Adrenal gland (tissue), 9 donors: ENCODE measurements at regions not wholly inside any gene's neighbourhood (a gene's known extent, or its start where the extent isn't known, plus 50 kb on each side); places are given as distances from the start of the nearest gene placed in this dataset.

Experiments used
- DNase-seq, 7 donors: peaks; one replicate each; pipeline ENCODE4 v3.0.0-alpha.2; 2019 to 2020
- H3K27ac ChIP-seq, 5 donors: fragments of 200-600 bp; sonication (generic) in 4 of 5; 1 replicate in 3 of 5; 2 replicates in 2 of 5; pipeline versions ENCODE4 v1.5.1 to v1.8.0; 2016 to 2020; ENCODE audit warnings: mild to moderate bottlenecking in 1 of 5
- H3K27me3 ChIP-seq: fragments of 200-600 bp; 2 replicates; pipeline ENCODE4 v1.8.0; 2021
- H3K36me3 ChIP-seq, 2 donors: fragments of 200-600 bp; replicated peaks in 1 of 2; 1 replicate in 1 of 2; 2 replicates in 1 of 2; pipeline versions ENCODE4 v1.5.1 to v1.8.0; 2018 to 2022
- H3K4me1 ChIP-seq, 2 donors: fragments of 200-600 bp; replicated peaks in 1 of 2; 1 replicate in 1 of 2; 2 replicates in 1 of 2; pipeline versions ENCODE4 v1.5.1 to v1.8.0; 2018 to 2021
- H3K4me3 ChIP-seq, 4 donors: fragments of 200-600 bp; sonication (generic) in 3 of 4; one replicate each; pipeline ENCODE4 v1.5.1; 2016 to 2018
- H3K9me3 ChIP-seq, 3 donors: fragments of 200-600 bp; sonication (generic) in 1 of 3; replicated peaks in 1 of 3; 1 replicate in 2 of 3; 2 replicates in 1 of 3; pipeline versions ENCODE4 v1.5.1 to v1.8.0; 2016 to 2021
- POLR2A ChIP-seq, 2 donors: fragments of 450-650 bp; IDR thresholded peaks; one replicate each; pipeline ENCODE4 v1.6.1; 2017; ENCODE audit warnings: antibody characterized with exemption in 2 of 2, mild to moderate bottlenecking in 2 of 2, moderate library complexity in 1 of 2
- WGBS, 4 donors: extraction: QIAGEN DNeasy Blood & Tissue Kit in 2 of 4; methylation state at CpG; one replicate each; pipeline versions ENCODE4 v1.1.5 to v1.1.7; 2013 to 2017; 5-methylcytosine and 5-hydroxymethylcytosine counted together
- intact Hi-C, 2 donors: fragments of 100-400 bp; cut with DNase I; formaldehyde crosslinking; loops; one replicate each; pipeline versions ENCODE4 v1.14.1 to v1.15.0; 2022 to 2023
- TF ChIP-seq, protein P1 (sequence below), 6 experiments: fragments of 450-650 bp in 4 of 6; fragments of 200-600 bp in 2 of 6; sonication (generic) in 1 of 6; IDR thresholded peaks; 1 replicate in 5 of 6; 2 replicates in 1 of 6; pipeline versions ENCODE4 v1.5.1 to v1.8.0; 2016 to 2021; ENCODE audit warnings: antibody characterized with exemption in 6 of 6, mild to moderate bottlenecking in 2 of 6, moderate library complexity in 1 of 6
- donor health status: healthy with polysubstance abuse.
- donor health status: Bipolar disorder and iron deficiency.
- donor health status: DM: yes; HTN: yes; CAD: no.
- donor health status: DM: no; HTN: no; CAD: no.
- donor health status: DM: no; HTN: no; CAD: no.

DNA sequence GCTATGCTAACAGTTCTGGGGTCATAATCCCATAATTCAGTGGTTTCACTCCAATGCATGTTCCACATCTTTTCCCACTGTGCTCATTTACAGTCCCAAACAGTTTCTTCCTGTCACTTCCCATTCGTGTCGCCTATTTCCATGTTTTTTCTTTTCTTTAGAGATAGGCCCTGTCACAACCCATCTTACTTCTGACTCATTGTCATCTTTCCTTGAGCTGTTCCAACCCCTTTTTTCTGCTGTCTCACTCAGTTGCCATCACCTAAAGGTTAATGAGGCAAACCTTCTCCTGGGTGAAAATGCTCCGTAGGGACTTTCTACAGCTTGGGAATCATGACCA, 814.5 kb downstream of the VGLL3 start:
- no peaks in the 10 kb centered on the region for H3K9me3 ChIP-seq
- WGBS, 4 donors, result 68 to 81% (median 75%) methylated on average over 3 of the region's 3 CpGs
- no peak overlapping the region for H3K4me3 ChIP-seq
- no peaks in the 10 kb centered on the region for H3K4me1 ChIP-seq
- H3K36me3 ChIP-seq, result no peaks in the 10 kb centered on the region
- TF ChIP-seq POLR2A (IDR thresholded peaks at IDR 0.05), result no peak
- TF ChIP-seq, protein P1, sequence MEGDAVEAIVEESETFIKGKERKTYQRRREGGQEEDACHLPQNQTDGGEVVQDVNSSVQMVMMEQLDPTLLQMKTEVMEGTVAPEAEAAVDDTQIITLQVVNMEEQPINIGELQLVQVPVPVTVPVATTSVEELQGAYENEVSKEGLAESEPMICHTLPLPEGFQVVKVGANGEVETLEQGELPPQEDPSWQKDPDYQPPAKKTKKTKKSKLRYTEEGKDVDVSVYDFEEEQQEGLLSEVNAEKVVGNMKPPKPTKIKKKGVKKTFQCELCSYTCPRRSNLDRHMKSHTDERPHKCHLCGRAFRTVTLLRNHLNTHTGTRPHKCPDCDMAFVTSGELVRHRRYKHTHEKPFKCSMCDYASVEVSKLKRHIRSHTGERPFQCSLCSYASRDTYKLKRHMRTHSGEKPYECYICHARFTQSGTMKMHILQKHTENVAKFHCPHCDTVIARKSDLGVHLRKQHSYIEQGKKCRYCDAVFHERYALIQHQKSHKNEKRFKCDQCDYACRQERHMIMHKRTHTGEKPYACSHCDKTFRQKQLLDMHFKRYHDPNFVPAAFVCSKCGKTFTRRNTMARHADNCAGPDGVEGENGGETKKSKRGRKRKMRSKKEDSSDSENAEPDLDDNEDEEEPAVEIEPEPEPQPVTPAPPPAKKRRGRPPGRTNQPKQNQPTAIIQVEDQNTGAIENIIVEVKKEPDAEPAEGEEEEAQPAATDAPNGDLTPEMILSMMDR (IDR thresholded peaks at IDR 0.05), result no peak
- no peak overlapping the region for H3K27ac ChIP-seq
- no peaks in the 10 kb centered on the region for H3K27me3 ChIP-seq
- DNase-seq, result no peak
- intact Hi-C loops, result no loop called here

DNA sequence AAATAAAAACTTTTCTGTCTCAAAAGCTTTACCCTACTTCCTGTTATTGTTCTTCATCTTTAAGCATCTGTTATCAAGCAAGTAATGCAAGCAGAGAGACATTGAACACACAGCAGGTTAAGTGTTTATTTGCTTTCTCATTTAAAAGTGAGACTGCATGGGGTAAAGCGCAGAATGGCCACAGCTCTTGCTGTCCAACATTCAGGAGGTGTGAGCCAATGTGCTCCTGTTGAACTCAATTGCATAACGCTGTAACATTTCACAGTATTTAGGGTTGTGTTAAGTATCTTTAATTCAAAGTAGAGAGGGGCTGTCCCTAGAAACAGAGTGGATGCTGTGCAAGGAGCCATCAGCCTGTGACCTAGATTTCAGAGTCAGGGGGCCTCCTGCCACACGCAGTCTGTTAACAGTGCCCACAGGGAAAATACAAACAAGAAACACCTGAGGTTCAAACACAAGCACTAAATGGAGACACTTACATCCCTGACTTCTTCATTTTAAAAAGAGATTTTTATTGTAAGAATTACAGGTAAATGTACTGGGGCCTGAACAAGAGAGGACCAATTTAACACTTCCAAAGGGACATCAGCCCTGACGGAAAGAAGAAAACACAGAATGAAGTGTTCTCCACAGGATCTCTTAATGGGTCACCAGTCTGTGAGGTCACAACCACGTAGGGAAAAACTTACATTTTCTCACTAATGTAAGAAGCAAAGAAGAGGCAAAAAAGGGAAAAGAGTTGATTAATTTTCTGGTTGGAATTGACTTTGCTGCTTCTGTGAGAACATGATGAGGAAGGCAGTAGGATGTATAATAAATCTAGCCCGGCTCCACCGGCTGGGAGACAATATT, 815.1 kb downstream of the VGLL3 start:
- no peak overlapping the region for H3K4me3 ChIP-seq
- H3K27ac ChIP-seq, result no peak overlapping the region
- no peaks in the 10 kb centered on the region for H3K9me3 ChIP-seq
- intact Hi-C loops, result no loop called here
- no peaks in the 10 kb centered on the region for H3K36me3 ChIP-seq
- 67 to 75% (median 73%) methylated on average over 7 of the region's 7 CpGs for WGBS, 4 donors
- TF ChIP-seq POLR2A (IDR thresholded peaks at IDR 0.05), result no peak
- TF ChIP-seq, protein P1 (IDR thresholded peaks at IDR 0.05), result no peak
- DNase-seq, result no peak
- H3K27me3 ChIP-seq, result no peaks in the 10 kb centered on the region
- H3K4me1 ChIP-seq, result no peaks in the 10 kb centered on the region

DNA sequence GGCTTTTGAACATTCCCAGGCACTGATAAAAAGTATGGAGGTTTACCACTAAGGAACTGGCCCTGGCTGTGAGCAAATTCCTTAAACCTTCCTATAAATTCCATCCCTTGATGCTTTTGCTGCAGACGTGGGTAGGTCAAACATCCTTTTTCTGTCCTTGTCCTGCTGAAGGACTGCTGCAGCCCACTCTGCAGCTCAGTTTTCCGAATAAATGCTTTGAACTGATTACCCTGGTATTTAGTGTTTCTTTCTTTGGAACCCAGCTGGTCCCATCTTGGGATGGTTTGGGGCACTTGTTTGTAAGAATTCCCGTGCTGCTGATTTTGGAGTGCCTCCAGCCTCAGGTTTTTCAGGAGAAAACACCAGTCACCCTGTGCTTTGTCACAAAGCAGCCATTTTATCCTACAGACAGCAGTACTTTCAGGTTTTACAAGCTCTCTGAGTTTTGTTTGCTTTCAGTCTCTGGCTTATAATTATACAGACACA, 815.9 kb downstream of the VGLL3 start:
- H3K27me3 ChIP-seq, result no peaks in the 10 kb centered on the region
- TF ChIP-seq POLR2A (IDR thresholded peaks at IDR 0.05), result no peak
- TF ChIP-seq, protein P1 (IDR thresholded peaks at IDR 0.05), result no peak
- 33 to 43% (median 37%) methylated on average over 3 of the region's 3 CpGs for WGBS, 4 donors
- H3K4me1 ChIP-seq, result no peaks in the 10 kb centered on the region
- H3K27ac ChIP-seq, result no peak overlapping the region
- H3K9me3 ChIP-seq, result no peaks in the 10 kb centered on the region
- DNase-seq, result no peak
- H3K4me3 ChIP-seq, result no peak overlapping the region
- H3K36me3 ChIP-seq, result no peaks in the 10 kb centered on the region
- intact Hi-C loops, result no loop called here

DNA sequence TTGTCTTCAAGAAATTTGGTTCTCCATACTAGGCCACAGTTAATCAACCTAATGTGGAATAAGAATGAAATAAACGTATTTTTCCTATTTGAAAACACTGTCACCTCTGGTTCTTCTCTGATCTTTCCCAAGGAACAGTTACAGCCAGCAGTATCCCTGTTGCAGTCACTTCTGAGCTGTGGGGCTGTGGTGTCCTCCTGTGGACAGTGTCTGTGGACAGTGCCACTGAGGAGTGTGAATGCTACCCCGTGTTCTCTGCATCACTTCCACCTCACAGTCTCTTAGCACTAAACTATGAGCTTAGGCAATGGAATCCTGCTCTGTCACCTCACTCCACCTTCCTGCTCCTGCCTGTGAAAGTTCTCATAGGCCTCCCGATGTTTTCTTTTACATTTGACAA, 817.5 kb downstream of the VGLL3 start:
- intact Hi-C loops, result no loop called here
- DNase-seq, result no peak
- Histone ChIP-seq H3K27me3 (no peaks in the 10 kb centered on the region), H3K4me3 (no peak overlapping the region), H3K36me3 (no peaks in the 10 kb centered on the region), H3K27ac (no peak overlapping the region), H3K9me3 (no peaks in the 10 kb centered on the region), H3K4me1 (no peaks in the 10 kb centered on the region)
- TF ChIP-seq, protein P1 (IDR thresholded peaks at IDR 0.05), result no peak
- no peak for TF ChIP-seq POLR2A (IDR thresholded peaks at IDR 0.05)
- WGBS, 4 donors, result 46 to 80% (median 71%) methylated on average over 3 of the region's 3 CpGs
